Smooth muscle cell of the brain vasculature (primary cell): ENCODE measurements at regions not wholly inside any gene's neighbourhood (a gene's known extent, or its start where the extent isn't known, plus 50 kb on each side); places are given as distances from the start of the nearest gene placed in this dataset.

Experiments used
- DNase-seq: peaks from one replicate; pipeline ENCODE4 v3.0.0-alpha.2; 2012; ENCODE audit warnings: low read depth, low spot score

- DNase-seq: no peak
These were observed 177.9 kb upstream of the KLF4 start for GRCh38 chr9:107667231-107668070.

GRCh38 chr9:107665057-107665456, 175.5 kb upstream of the KLF4 start:
- no peak for DNase-seq

GRCh38 chr9:107660976-107661375, 171.4 kb upstream of the KLF4 start:
- no peak for DNase-seq

- no peak for DNase-seq
These were observed 163.8 kb upstream of the KLF4 start for GRCh38 chr9:107653263-107653821.

GRCh38 chr9:107650995-107651394, 161.4 kb upstream of the KLF4 start:
- DNase-seq: no peak

GRCh38 chr9:107650321-107650720, 160.8 kb upstream of the KLF4 start:
- no peak for DNase-seq

GRCh38 chr9:107648153-107648715, 158.7 kb upstream of the KLF4 start:
- DNase-seq: no peak

- no peak for DNase-seq
These were observed 158.0 kb upstream of the KLF4 start for GRCh38 chr9:107647611-107648010.

GRCh38 chr9:107647141-107647540, 157.6 kb upstream of the KLF4 start:
- DNase-seq: no peak

- DNase-seq: no peak
These were observed 155.9 kb upstream of the KLF4 start for GRCh38 chr9:107645464-107645833.

- no peak for DNase-seq
These were observed 155.3 kb upstream of the KLF4 start for GRCh38 chr9:107644733-107645463.

- DNase-seq: no peak
These were observed 149.9 kb upstream of the KLF4 start for GRCh38 chr9:107639426-107639825.

- DNase-seq: no peak
These were observed 149.1 kb upstream of the KLF4 start for GRCh38 chr9:107638521-107639310.

- DNase-seq: peak; percentile 93
These were observed 148.2 kb upstream of the KLF4 start for GRCh38 chr9:107637421-107638420.

GRCh38 chr9:107636571-107637381, 147.2 kb upstream of the KLF4 start:
- no peak for DNase-seq

- DNase-seq: no peak
These were observed 146.2 kb upstream of the KLF4 start for GRCh38 chr9:107635803-107636174.

- no peak for DNase-seq
These were observed 145.7 kb upstream of the KLF4 start for GRCh38 chr9:107635101-107635802.

GRCh38 chr9:107633406-107633805, 143.8 kb upstream of the KLF4 start:
- no peak for DNase-seq

GRCh38 chr9:107632661-107633060, 143.1 kb upstream of the KLF4 start:
- no peak for DNase-seq
